ENCODE measurements at regions not wholly inside any gene's neighbourhood (a gene's known extent, or its start where the extent isn't known, plus 50 kb on each side); places are given as distances from the start of the nearest gene placed in this dataset.

DNA sequence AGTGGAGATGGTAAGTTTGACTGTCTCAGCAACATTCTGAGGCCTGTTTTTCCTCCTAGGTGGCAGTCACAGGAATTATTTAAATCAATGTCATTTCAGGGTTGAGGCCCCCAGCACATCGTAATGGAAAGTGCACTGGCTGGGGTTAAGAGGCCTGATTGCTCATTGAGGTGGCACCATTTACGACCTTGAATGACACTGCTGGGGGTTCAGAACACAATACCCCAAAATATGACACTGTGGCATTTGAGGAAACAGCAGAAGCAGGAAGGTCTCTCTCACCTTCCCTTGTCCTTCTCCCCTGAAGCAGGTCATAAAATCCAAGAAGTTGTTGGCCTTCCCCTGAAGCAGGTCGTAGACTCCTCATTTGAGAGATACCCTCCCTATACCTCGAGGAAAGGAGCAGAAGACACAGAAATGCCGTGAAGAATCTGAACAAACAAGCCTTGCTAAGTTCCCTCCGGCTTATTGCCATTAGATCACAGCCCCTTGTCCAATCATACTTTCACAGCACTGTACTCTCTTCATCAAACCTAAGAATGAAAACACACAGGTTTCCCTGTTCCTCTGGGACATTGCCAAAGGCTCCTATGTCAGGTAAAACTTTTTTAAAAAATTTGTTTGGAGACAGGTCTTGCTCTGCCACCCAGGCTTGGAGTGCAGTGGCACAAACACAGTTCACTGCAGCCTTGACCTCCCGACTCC is 71.3 kb downstream of the S1PR1 start:
- TF ChIP-seq, protein P1, sequence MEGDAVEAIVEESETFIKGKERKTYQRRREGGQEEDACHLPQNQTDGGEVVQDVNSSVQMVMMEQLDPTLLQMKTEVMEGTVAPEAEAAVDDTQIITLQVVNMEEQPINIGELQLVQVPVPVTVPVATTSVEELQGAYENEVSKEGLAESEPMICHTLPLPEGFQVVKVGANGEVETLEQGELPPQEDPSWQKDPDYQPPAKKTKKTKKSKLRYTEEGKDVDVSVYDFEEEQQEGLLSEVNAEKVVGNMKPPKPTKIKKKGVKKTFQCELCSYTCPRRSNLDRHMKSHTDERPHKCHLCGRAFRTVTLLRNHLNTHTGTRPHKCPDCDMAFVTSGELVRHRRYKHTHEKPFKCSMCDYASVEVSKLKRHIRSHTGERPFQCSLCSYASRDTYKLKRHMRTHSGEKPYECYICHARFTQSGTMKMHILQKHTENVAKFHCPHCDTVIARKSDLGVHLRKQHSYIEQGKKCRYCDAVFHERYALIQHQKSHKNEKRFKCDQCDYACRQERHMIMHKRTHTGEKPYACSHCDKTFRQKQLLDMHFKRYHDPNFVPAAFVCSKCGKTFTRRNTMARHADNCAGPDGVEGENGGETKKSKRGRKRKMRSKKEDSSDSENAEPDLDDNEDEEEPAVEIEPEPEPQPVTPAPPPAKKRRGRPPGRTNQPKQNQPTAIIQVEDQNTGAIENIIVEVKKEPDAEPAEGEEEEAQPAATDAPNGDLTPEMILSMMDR (conservative IDR thresholded peaks at IDR 0.05; ENCODE audit: low read depth, low read length), result no peak
- no peak for TF ChIP-seq EZH2 (IDR thresholded peaks at IDR 0.05; ENCODE audit: borderline replicate concordance, low read depth, low read length, poor library complexity, severe bottlenecking)
